ENCODE measurements at regions not wholly inside any gene's neighbourhood (a gene's known extent, or its start where the extent isn't known, plus 50 kb on each side); places are given as distances from the start of the nearest gene placed in this dataset.

GRCh38 chr1:214953901-214954616 is 128.5 kb upstream of the KCNK2 start:
- TF ChIP-seq CTCF (IDR thresholded peaks at IDR 0.05): no peak
- TF ChIP-seq HMGXB4 (CRISPR knock-in tag; IDR thresholded peaks at IDR 0.05): no peak
- TF ChIP-seq CBFB (CRISPR knock-in tag; IDR thresholded peaks at IDR 0.05; ENCODE audit: low read depth): no peak
- TF ChIP-seq E2F4 (CRISPR knock-in tag; IDR thresholded peaks at IDR 0.05; ENCODE audit: borderline replicate concordance, low read depth): no peak
- TF ChIP-seq ATF1 (CRISPR knock-in tag; IDR thresholded peaks at IDR 0.05): no peak
- no peak for TF ChIP-seq TEAD4 (CRISPR knock-in tag; IDR thresholded peaks at IDR 0.05)
- no peak for TF ChIP-seq MAX (CRISPR knock-in tag; IDR thresholded peaks at IDR 0.05)
- no peak for TF ChIP-seq ZNF512 (CRISPR knock-in tag; IDR thresholded peaks at IDR 0.05; ENCODE audit: borderline replicate concordance)
- TF ChIP-seq ZNF671 (CRISPR knock-in tag; IDR thresholded peaks at IDR 0.05): no peak
- no peak for TF ChIP-seq NR3C1 (CRISPR knock-in tag; conservative IDR thresholded peaks at IDR 0.05; ENCODE audit: low read depth)
- TF ChIP-seq ATF2 (CRISPR knock-in tag; IDR thresholded peaks at IDR 0.05; ENCODE audit: borderline replicate concordance, low read depth): no peak
- TF ChIP-seq FOXP1 (CRISPR knock-in tag; IDR thresholded peaks at IDR 0.05; ENCODE audit: borderline replicate concordance): no peak

Data from WTC11 (cell line).